SK-N-SH treated with all-trans-retinoic acid at 6 μM for 48 hours (cell line): ENCODE measurements at regions not wholly inside any gene's neighbourhood (a gene's known extent, or its start where the extent isn't known, plus 50 kb on each side); places are given as distances from the start of the nearest gene placed in this dataset.

Experiments
- ATAC-seq: fragments of 200-7000 bp; cut with Tn5 transposase; 3 replicates; pipeline ENCODE4 v1.9.1; 2020; ENCODE audit warnings: mild to moderate bottlenecking, moderate library complexity
- ARNTL ChIP-seq: fragments of 450-650 bp; formaldehyde crosslinking; IDR thresholded peaks from 2 replicates; pipeline ENCODE4 v1.5.0; 2020; ENCODE audit warnings: low read depth, mild to moderate bottlenecking, moderate library complexity, borderline replicate concordance
- BACH2 ChIP-seq: fragments of 250-450 bp; sonication (Bioruptor Pico); IDR thresholded peaks from 2 replicates; pipeline ENCODE4 v1.9.0; 2021; ENCODE audit warnings: mild to moderate bottlenecking, borderline replicate concordance
- CREB5 ChIP-seq: fragments of 250-450 bp; sonication (Bioruptor Pico); IDR thresholded peaks from 2 replicates; pipeline ENCODE4 v1.5.1; 2020; ENCODE audit warnings: low read depth, mild to moderate bottlenecking, moderate library complexity
- CSRNP3 ChIP-seq: fragments of 250-450 bp; sonication (Bioruptor Pico); IDR thresholded peaks from 2 replicates; pipeline ENCODE4 v1.5.1; 2021; ENCODE audit warnings: mild to moderate bottlenecking, moderate library complexity
- ESRRG ChIP-seq: fragments of 250-450 bp; sonication (Bioruptor Pico); IDR thresholded peaks from 2 replicates; pipeline ENCODE4 v1.6.1; 2021; ENCODE audit warnings: mild to moderate bottlenecking
- GLIS3 ChIP-seq: fragments of 250-450 bp; sonication (Bioruptor Pico); IDR thresholded peaks from 2 replicates; pipeline ENCODE4 v1.5.0; 2020; ENCODE audit warnings: mild to moderate bottlenecking, moderate library complexity
- ISL1 ChIP-seq: fragments of 250-450 bp; sonication (Bioruptor Pico); IDR thresholded peaks from 2 replicates; pipeline ENCODE4 v2.1.2; 2022; ENCODE audit warnings: mild to moderate bottlenecking, moderate library complexity
- OSR1 ChIP-seq: fragments of 250-450 bp; sonication (Bioruptor Pico); IDR thresholded peaks from 2 replicates; pipeline ENCODE4 v1.8.0; 2022; ENCODE audit warnings: moderate library complexity, mild to moderate bottlenecking, inconsistent platforms
- PATZ1 ChIP-seq: fragments of 250-450 bp; sonication (Bioruptor Pico); IDR thresholded peaks from 2 replicates; pipeline ENCODE4 v1.8.0; 2020; ENCODE audit warnings: mild to moderate bottlenecking, moderate library complexity, borderline replicate concordance
- POU6F1 ChIP-seq: fragments of 250-450 bp; sonication (Bioruptor Pico); IDR thresholded peaks from 2 replicates; pipeline ENCODE4 v1.8.0; 2021; ENCODE audit warnings: low read depth, mild to moderate bottlenecking, moderate library complexity, borderline replicate concordance
- PPARA ChIP-seq: fragments of 250-450 bp; sonication (Bioruptor Pico); IDR thresholded peaks from 2 replicates; pipeline ENCODE4 v1.5.0; 2020; ENCODE audit warnings: mild to moderate bottlenecking, borderline replicate concordance
- RARB ChIP-seq: fragments of 250-450 bp; sonication (Bioruptor Pico); IDR thresholded peaks from 2 replicates; pipeline ENCODE4 v1.8.0; 2021; ENCODE audit warnings: mild to moderate bottlenecking, moderate library complexity
- SNAI2 ChIP-seq: fragments of 250-450 bp; sonication (Bioruptor Pico); IDR thresholded peaks from 2 replicates; pipeline ENCODE4 v1.5.0; 2020; ENCODE audit warnings: mild to moderate bottlenecking, moderate library complexity
- TCF4 ChIP-seq: fragments of 250-450 bp; sonication (Bioruptor Pico); IDR thresholded peaks from 2 replicates; pipeline ENCODE4 v1.8.0; 2021; ENCODE audit warnings: mild to moderate bottlenecking, moderate library complexity, borderline replicate concordance
- TOX ChIP-seq: fragments of 250-450 bp; sonication (Bioruptor Pico); IDR thresholded peaks from 2 replicates; pipeline ENCODE4 v1.8.0; 2021; ENCODE audit warnings: mild to moderate bottlenecking, moderate library complexity, borderline replicate concordance
- TSHZ2 ChIP-seq: fragments of 250-450 bp; sonication (Bioruptor Pico); IDR thresholded peaks from 2 replicates; pipeline ENCODE4 v1.5.0; 2020; ENCODE audit warnings: mild to moderate bottlenecking, moderate library complexity
- ZC3H10 ChIP-seq: fragments of 250-450 bp; sonication (Bioruptor Pico); IDR thresholded peaks from 2 replicates; pipeline ENCODE4 v1.5.1; 2021; ENCODE audit warnings: mild to moderate bottlenecking, moderate library complexity
- ZFP3 ChIP-seq: fragments of 250-450 bp; sonication (Bioruptor Pico); IDR thresholded peaks from 2 replicates; pipeline ENCODE4 v1.5.0; 2020; ENCODE audit warnings: mild to moderate bottlenecking, moderate library complexity
- ZFP30 ChIP-seq: fragments of 450-650 bp; formaldehyde crosslinking; IDR thresholded peaks from 2 replicates; pipeline ENCODE4 v1.5.0; 2022; ENCODE audit warnings: mild to moderate bottlenecking, moderate library complexity
- ZNF565 ChIP-seq: fragments of 450-650 bp; formaldehyde crosslinking; conservative IDR thresholded peaks from 2 replicates; pipeline ENCODE4 v1.5.0; 2020; ENCODE audit warnings: low read depth, mild to moderate bottlenecking, moderate library complexity
- ZNF70 ChIP-seq: fragments of 450-650 bp; formaldehyde crosslinking; IDR thresholded peaks from 2 replicates; pipeline ENCODE4 v1.5.0; 2020; ENCODE audit warnings: mild to moderate bottlenecking, moderate library complexity

- TF ChIP-seq ZNF70 (CRISPR knock-in tag), result no peak
- no peak for TF ChIP-seq ZC3H10 (CRISPR knock-in tag)
- TF ChIP-seq OSR1, result no peak
- TF ChIP-seq BACH2, result no peak
- no peak for TF ChIP-seq PATZ1
- TF ChIP-seq ZFP3, result no peak
- no peak for TF ChIP-seq TOX
- no peak for TF ChIP-seq SNAI2 (CRISPR knock-in tag)
- no peak for TF ChIP-seq POU6F1 (CRISPR knock-in tag)
- no peak for TF ChIP-seq ISL1
- TF ChIP-seq PPARA (CRISPR knock-in tag), result no peak
- TF ChIP-seq TSHZ2, result no peak
- no peak for TF ChIP-seq ARNTL (CRISPR knock-in tag)
- TF ChIP-seq GLIS3 (CRISPR knock-in tag), result no peak
- no peak for TF ChIP-seq RARB
- TF ChIP-seq CSRNP3, result no peak
- TF ChIP-seq ZNF565 (CRISPR knock-in tag), result no peak
- no peak for TF ChIP-seq TCF4 (CRISPR knock-in tag)
- TF ChIP-seq ZFP30 (CRISPR knock-in tag), result no peak
- no peak for ATAC-seq
Measured at GRCh38 chr4:79047316-79047715, 108.1 kb upstream of the PAQR3 start.

GRCh38 chr4:79046016-79046592, 106.9 kb upstream of the PAQR3 start:
- no peak for ATAC-seq
- no peak for TF ChIP-seq CSRNP3
- no peak for TF ChIP-seq PATZ1

- ATAC-seq, result no peak
- no peak for TF ChIP-seq CREB5 (CRISPR knock-in tag)
- TF ChIP-seq POU6F1 (CRISPR knock-in tag), result no peak
- no peak for TF ChIP-seq ARNTL (CRISPR knock-in tag)
- no peak for TF ChIP-seq ESRRG (CRISPR knock-in tag)
- no peak for TF ChIP-seq GLIS3 (CRISPR knock-in tag)
- no peak for TF ChIP-seq PATZ1
Measured at GRCh38 chr4:79044141-79044659, 105.0 kb upstream of the PAQR3 start.
